ENCODE measurements at regions not wholly inside any gene's neighbourhood (a gene's known extent, or its start where the extent isn't known, plus 50 kb on each side); places are given as distances from the start of the nearest gene placed in this dataset.

- WGBS (ENCODE audit: insufficient coverage, insufficient read length) = no CpG with 5 or more reads among the region's 69 CpGs
- Histone ChIP-seq H3K9me3 (ENCODE audit: control insufficient read depth, insufficient read depth, low read length) (no peaks in the 10 kb centered on the region), H3K27ac (ENCODE audit: low read length) (no peak overlapping the region), H3K4me3 (ENCODE audit: low read length) (no peak overlapping the region), H3K36me3 (ENCODE audit: control insufficient read depth, insufficient read depth, low read length) (no peaks in the 10 kb centered on the region), H3K4me1 (ENCODE audit: control insufficient read depth, insufficient read depth, low read length) (no peaks in the 10 kb centered on the region), H3K27me3 (ENCODE audit: control insufficient read depth, insufficient read depth, low read length) (no peaks in the 10 kb centered on the region)
- no peak for DNase-seq (ENCODE audit: low read depth, low spot score)
Observed at GRCh38 chr6:170136541-170137175, 154.2 kb downstream of the DLL1 start.

GRCh38 chr6:170135821-170136471, 154.9 kb downstream of the DLL1 start:
- no CpG with 5 or more reads among the region's 38 CpGs for WGBS (ENCODE audit: insufficient coverage, insufficient read length)
- DNase-seq (ENCODE audit: low read depth, low spot score) = no peak
- Histone ChIP-seq H3K27me3 (ENCODE audit: control insufficient read depth, insufficient read depth, low read length) (no peaks in the 10 kb centered on the region), H3K36me3 (ENCODE audit: control insufficient read depth, insufficient read depth, low read length) (no peaks in the 10 kb centered on the region), H3K27ac (ENCODE audit: low read length) (no peak overlapping the region), H3K4me3 (ENCODE audit: low read length) (no peak overlapping the region), H3K9me3 (ENCODE audit: control insufficient read depth, insufficient read depth, low read length) (no peaks in the 10 kb centered on the region), H3K4me1 (ENCODE audit: control insufficient read depth, insufficient read depth, low read length) (no peaks in the 10 kb centered on the region)

DNA sequence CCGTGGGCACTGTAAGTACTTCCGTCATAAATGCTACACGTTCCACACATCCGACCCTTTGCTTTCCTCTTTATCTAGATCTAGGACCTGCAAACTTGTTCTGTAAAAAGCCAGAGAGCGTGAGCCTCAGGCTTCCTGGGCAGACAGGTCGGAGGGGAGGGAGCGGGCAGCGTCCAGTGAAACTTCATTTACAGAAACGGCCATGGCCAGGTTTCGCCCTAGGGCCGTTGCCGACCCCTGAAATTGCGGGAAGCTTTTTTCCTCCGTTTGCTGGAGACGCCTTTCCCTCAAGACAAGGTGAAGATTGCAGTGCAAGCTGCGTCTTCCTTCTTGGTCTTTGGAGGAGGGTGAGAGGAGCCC, 155.4 kb downstream of the DLL1 start:
- Histone ChIP-seq H3K27me3 (ENCODE audit: control insufficient read depth, insufficient read depth, low read length) (no peaks in the 10 kb centered on the region), H3K9me3 (ENCODE audit: control insufficient read depth, insufficient read depth, low read length) (no peaks in the 10 kb centered on the region), H3K36me3 (ENCODE audit: control insufficient read depth, insufficient read depth, low read length) (no peaks in the 10 kb centered on the region), H3K27ac (ENCODE audit: low read length) (no peak overlapping the region), H3K4me3 (ENCODE audit: low read length) (no peak overlapping the region), H3K4me1 (ENCODE audit: control insufficient read depth, insufficient read depth, low read length) (no peaks in the 10 kb centered on the region)
- no peak for DNase-seq (ENCODE audit: low read depth, low spot score)
- no CpG with 5 or more reads among the region's 16 CpGs for WGBS (ENCODE audit: insufficient coverage, insufficient read length)

- no peak for DNase-seq (ENCODE audit: low read depth, low spot score)
- no peaks in the 10 kb centered on the region for H3K9me3 ChIP-seq (ENCODE audit: control insufficient read depth, insufficient read depth, low read length)
- no peaks in the 10 kb centered on the region for H3K36me3 ChIP-seq (ENCODE audit: control insufficient read depth, insufficient read depth, low read length)
- H3K27me3 ChIP-seq (ENCODE audit: control insufficient read depth, insufficient read depth, low read length) = no peaks in the 10 kb centered on the region
- no peak overlapping the region for H3K27ac ChIP-seq (ENCODE audit: low read length)
- no CpG with 5 or more reads among the region's 31 CpGs for WGBS (ENCODE audit: insufficient coverage, insufficient read length)
- H3K4me1 ChIP-seq (ENCODE audit: control insufficient read depth, insufficient read depth, low read length) = no peaks in the 10 kb centered on the region
- no peak overlapping the region for H3K4me3 ChIP-seq (ENCODE audit: low read length)
Observed at GRCh38 chr6:170134471-170135440, 156.1 kb downstream of the DLL1 start.

GRCh38 chr6:170134031-170134470, 156.8 kb downstream of the DLL1 start:
- Histone ChIP-seq H3K27me3 (ENCODE audit: control insufficient read depth, insufficient read depth, low read length) (no peaks in the 10 kb centered on the region), H3K27ac (ENCODE audit: low read length) (no peak overlapping the region), H3K9me3 (ENCODE audit: control insufficient read depth, insufficient read depth, low read length) (no peaks in the 10 kb centered on the region), H3K36me3 (ENCODE audit: control insufficient read depth, insufficient read depth, low read length) (no peaks in the 10 kb centered on the region), H3K4me1 (ENCODE audit: control insufficient read depth, insufficient read depth, low read length) (no peaks in the 10 kb centered on the region), H3K4me3 (ENCODE audit: low read length) (no peak overlapping the region)
- no peak for DNase-seq (ENCODE audit: low read depth, low spot score)
- no CpG with 5 or more reads among the region's 17 CpGs for WGBS (ENCODE audit: insufficient coverage, insufficient read length)

- Histone ChIP-seq H3K4me1 (ENCODE audit: control insufficient read depth, insufficient read depth, low read length) (no peaks in the 10 kb centered on the region), H3K36me3 (ENCODE audit: control insufficient read depth, insufficient read depth, low read length) (no peaks in the 10 kb centered on the region; the same call in 1 of the 2 replicates), H3K27me3 (ENCODE audit: control insufficient read depth, insufficient read depth, low read length) (no peaks in the 10 kb centered on the region), H3K9me3 (ENCODE audit: control insufficient read depth, insufficient read depth, low read length) (no peaks in the 10 kb centered on the region), H3K27ac (ENCODE audit: low read length) (no peak overlapping the region), H3K4me3 (ENCODE audit: low read length) (no peak overlapping the region)
- no peak for DNase-seq (ENCODE audit: low read depth, low spot score)
- WGBS (ENCODE audit: insufficient coverage, insufficient read length) = no CpG with 5 or more reads among the region's 10 CpGs
Observed at GRCh38 chr6:170132561-170132991, 158.3 kb downstream of the DLL1 start.

GRCh38 chr6:170132011-170132521, 158.8 kb downstream of the DLL1 start:
- DNase-seq (ENCODE audit: low read depth, low spot score) = no peak
- no peaks in the 10 kb centered on the region for H3K4me1 ChIP-seq (ENCODE audit: control insufficient read depth, insufficient read depth, low read length)
- no CpG with 5 or more reads among the region's 11 CpGs for WGBS (ENCODE audit: insufficient coverage, insufficient read length)
- H3K27ac ChIP-seq (ENCODE audit: low read length) = no peak overlapping the region
- no peaks in the 10 kb centered on the region for H3K27me3 ChIP-seq (ENCODE audit: control insufficient read depth, insufficient read depth, low read length)
- no peaks in the 10 kb centered on the region for H3K9me3 ChIP-seq (ENCODE audit: control insufficient read depth, insufficient read depth, low read length)
- H3K36me3 ChIP-seq (ENCODE audit: control insufficient read depth, insufficient read depth, low read length) = no peaks in the 10 kb centered on the region; the same call in 1 of the 2 replicates
- H3K4me3 ChIP-seq (ENCODE audit: low read length) = no peak overlapping the region

- Histone ChIP-seq H3K27me3 (ENCODE audit: control insufficient read depth, insufficient read depth, low read length) (no peaks in the 10 kb centered on the region), H3K9me3 (ENCODE audit: control insufficient read depth, insufficient read depth, low read length) (no peaks in the 10 kb centered on the region), H3K27ac (ENCODE audit: low read length) (no peak overlapping the region), H3K36me3 (ENCODE audit: control insufficient read depth, insufficient read depth, low read length) (no peaks in the 10 kb centered on the region; the same call in 1 of the 2 replicates), H3K4me3 (ENCODE audit: low read length) (no peak overlapping the region), H3K4me1 (ENCODE audit: control insufficient read depth, insufficient read depth, low read length) (no peaks in the 10 kb centered on the region)
- no CpG with 5 or more reads among the region's 11 CpGs for WGBS (ENCODE audit: insufficient coverage, insufficient read length)
- DNase-seq (ENCODE audit: low read depth, low spot score) = no peak
Observed at GRCh38 chr6:170131351-170131750, 159.5 kb downstream of the DLL1 start.

DNA sequence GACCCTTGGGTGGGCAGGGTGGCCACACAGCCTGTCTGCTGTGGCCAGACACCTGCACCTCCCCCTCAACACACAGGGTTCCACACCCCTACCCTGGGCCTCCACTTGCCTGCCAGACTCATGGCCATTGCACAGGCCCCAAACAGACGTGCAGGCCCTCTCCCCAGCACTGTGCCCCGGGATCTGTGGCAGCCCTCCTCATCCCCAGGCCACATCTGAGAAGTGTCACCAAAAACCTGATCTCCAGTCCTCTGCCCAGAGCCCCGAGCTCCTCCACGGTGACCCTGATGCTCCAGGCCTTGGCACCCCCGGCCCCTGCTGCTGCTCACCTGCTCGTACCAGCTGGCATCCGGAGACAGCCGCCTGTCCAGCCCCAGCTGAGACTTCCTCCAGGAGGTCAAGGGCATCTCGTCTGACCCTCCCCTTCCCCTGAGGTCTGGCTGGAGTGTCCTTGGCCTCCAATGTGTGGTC, 160.1 kb downstream of the DLL1 start:
- no CpG with 5 or more reads among the region's 9 CpGs for WGBS (ENCODE audit: insufficient coverage, insufficient read length)
- Histone ChIP-seq H3K27ac (ENCODE audit: low read length) (no peak overlapping the region), H3K36me3 (ENCODE audit: control insufficient read depth, insufficient read depth, low read length) (no peaks in the 10 kb centered on the region; the same call in 1 of the 2 replicates), H3K4me3 (ENCODE audit: low read length) (no peak overlapping the region), H3K4me1 (ENCODE audit: control insufficient read depth, insufficient read depth, low read length) (no peaks in the 10 kb centered on the region; the same call in 1 of the 2 replicates), H3K9me3 (ENCODE audit: control insufficient read depth, insufficient read depth, low read length) (no peaks in the 10 kb centered on the region), H3K27me3 (ENCODE audit: control insufficient read depth, insufficient read depth, low read length) (no peaks in the 10 kb centered on the region)
- DNase-seq (ENCODE audit: low read depth, low spot score) = no peak

DNA sequence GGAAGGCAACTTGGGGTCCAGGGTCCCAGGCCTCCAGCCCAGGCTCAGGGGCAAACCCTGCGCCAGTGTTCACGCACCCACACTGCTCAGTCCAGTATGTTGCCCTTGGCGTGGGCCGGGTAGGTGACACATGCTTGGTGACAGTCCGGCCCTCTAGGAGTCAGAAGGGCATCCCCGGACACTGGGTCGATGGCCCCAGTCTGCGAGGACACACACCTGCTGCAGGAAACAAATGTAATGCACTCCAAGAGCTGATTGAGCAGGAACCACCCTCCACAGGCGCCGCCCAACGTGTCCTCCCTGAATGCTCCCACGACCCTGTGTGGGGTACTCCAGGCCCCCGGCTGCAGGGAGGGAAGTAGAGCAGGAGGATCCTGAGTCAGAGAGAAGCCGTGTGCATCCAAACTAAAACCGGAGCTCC, 160.7 kb downstream of the DLL1 start:
- H3K27me3 ChIP-seq (ENCODE audit: control insufficient read depth, insufficient read depth, low read length) = no peaks in the 10 kb centered on the region
- no CpG with 5 or more reads among the region's 15 CpGs for WGBS (ENCODE audit: insufficient coverage, insufficient read length)
- H3K4me1 ChIP-seq (ENCODE audit: control insufficient read depth, insufficient read depth, low read length) = no peaks in the 10 kb centered on the region; the same call in 1 of the 2 replicates
- no peaks in the 10 kb centered on the region; the same call in 1 of the 2 replicates for H3K36me3 ChIP-seq (ENCODE audit: control insufficient read depth, insufficient read depth, low read length)
- no peaks in the 10 kb centered on the region for H3K9me3 ChIP-seq (ENCODE audit: control insufficient read depth, insufficient read depth, low read length)
- no peak for DNase-seq (ENCODE audit: low read depth, low spot score)
- no peak overlapping the region for H3K4me3 ChIP-seq (ENCODE audit: low read length)
- H3K27ac ChIP-seq (ENCODE audit: low read length) = no peak overlapping the region
